Natural killer cell (primary cell): ENCODE measurements at regions not wholly inside any gene's neighbourhood (a gene's known extent, or its start where the extent isn't known, plus 50 kb on each side); places are given as distances from the start of the nearest gene placed in this dataset.

Experiments used
- ATAC-seq, 3 donors: fragments of 150-1000 bp in 2 of 3; fragments of 200-7000 bp in 1 of 3; cut with Tn5 transposase; 1 replicate in 1 of 3; 2 replicates in 2 of 3; pipeline ENCODE4 v1.10.0; 2021; ENCODE audit warnings: mild to moderate bottlenecking in 2 of 3, moderate library complexity in 2 of 3
- DNase-seq, 2 donors: peaks; one replicate each; pipeline versions ENCODE4 v3.0.0 to v3.0.0-alpha.2; 2013 to 2021; ENCODE audit warnings: mixed read lengths in 1 of 2
- H3K27ac ChIP-seq: one replicate; pipeline ENCODE4 v1.5.1; 2013; ENCODE audit warnings: mild to moderate bottlenecking, low read length
- H3K27me3 ChIP-seq: one replicate; pipeline ENCODE4 v1.6.1; 2013; ENCODE audit warnings: low read length; ENCODE audit not compliant: control insufficient read depth, insufficient read depth
- H3K36me3 ChIP-seq: one replicate; pipeline ENCODE4 v1.6.1; 2013; ENCODE audit warnings: low read length; ENCODE audit not compliant: control insufficient read depth, insufficient read depth
- H3K4me1 ChIP-seq: one replicate; pipeline ENCODE4 v1.6.1; 2013; ENCODE audit warnings: low read length; ENCODE audit not compliant: control insufficient read depth, insufficient read depth
- H3K4me3 ChIP-seq: one replicate; pipeline ENCODE4 v1.5.1; 2013; ENCODE audit warnings: low read length
- H3K9me3 ChIP-seq: one replicate; pipeline ENCODE4 v1.6.1; 2013; ENCODE audit warnings: low read length; ENCODE audit not compliant: control insufficient read depth, insufficient read depth
- H3K27ac Mint-ChIP-seq, 2 donors: one replicate each; pipeline ENCODE4 v1.8.0; 2022; ENCODE audit warnings: mild to moderate bottlenecking in 2 of 2, mixed read lengths in 2 of 2, moderate library complexity in 1 of 2
- H3K27me3 Mint-ChIP-seq, 2 donors: one replicate each; pipeline ENCODE4 v1.8.0; 2022; ENCODE audit warnings: low read depth in 2 of 2, mixed read lengths in 2 of 2
- H3K36me3 Mint-ChIP-seq: one replicate; pipeline ENCODE4 v1.8.0; 2022; ENCODE audit warnings: mixed read lengths
- H3K4me1 Mint-ChIP-seq, 2 donors: one replicate each; pipeline ENCODE4 v1.8.0; 2022; ENCODE audit warnings: mixed read lengths in 2 of 2
- H3K4me3 Mint-ChIP-seq: one replicate; pipeline ENCODE4 v1.8.0; 2022; ENCODE audit warnings: mild to moderate bottlenecking, moderate library complexity, mixed read lengths
- H3K9me3 Mint-ChIP-seq, 2 donors: one replicate each; pipeline ENCODE4 v1.8.0; 2022; ENCODE audit warnings: mixed read lengths in 2 of 2
- WGBS: methylation state at CpG from one replicate; pipeline ENCODE4 v1.1.7; 2013; ENCODE audit warnings: missing lambda C conversion rate; ENCODE audit not compliant: insufficient coverage; 5-methylcytosine and 5-hydroxymethylcytosine counted together
- intact Hi-C: fragments of 100-400 bp; cut with micrococcal nuclease; formaldehyde crosslinking; loops from one replicate; pipeline ENCODE4 v1.14.2; 2022
- TF ChIP-seq, protein P1 (sequence below): fragments of 200-600 bp; IDR thresholded peaks from one replicate; pipeline ENCODE4 v1.8.0; 2022; ENCODE audit warnings: antibody characterized with exemption

DNA sequence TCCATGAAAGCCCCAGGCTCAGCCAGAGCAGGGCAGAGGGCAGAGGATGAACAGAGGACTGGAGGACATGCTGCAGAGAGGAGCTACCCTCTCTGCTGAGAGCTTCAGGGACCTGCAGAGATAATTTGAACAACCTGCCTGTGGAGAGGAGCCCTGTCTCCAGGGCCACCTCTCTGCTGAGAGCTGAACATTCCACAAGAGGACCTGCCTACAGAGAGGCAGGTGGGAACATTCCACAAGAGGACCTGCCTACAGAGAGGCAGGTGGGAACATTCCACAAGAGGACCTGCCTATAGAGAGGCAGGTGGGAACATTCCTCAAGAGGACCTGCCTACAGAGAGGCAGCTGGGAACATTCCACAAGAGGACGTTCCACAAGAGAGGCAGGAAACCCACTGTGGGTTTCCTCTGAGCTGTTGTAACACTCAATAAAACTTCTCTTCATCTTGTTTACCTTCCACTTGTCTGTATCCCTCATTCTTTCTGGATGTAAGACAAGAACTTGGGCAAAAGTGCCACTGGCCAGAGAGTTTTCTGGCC lies 551.9 kb upstream of the CA10 start:
- Histone ChIP-seq H3K27ac (no peak overlapping the region), H3K9me3 (no peaks in the 10 kb centered on the region), H3K36me3 (no peaks in the 10 kb centered on the region), H3K27me3 (no peaks in the 10 kb centered on the region), H3K4me3 (no peak overlapping the region), H3K4me1 (no peaks in the 10 kb centered on the region)
- DNase-seq, result no peak
- no peaks in the 10 kb centered on the region for H3K27me3 Mint-ChIP-seq
- WGBS, result 0% methylated on average over 1 of the region's 1 CpG
- no peak overlapping the region for H3K27ac Mint-ChIP-seq
- H3K36me3 Mint-ChIP-seq, result no peaks in the 10 kb centered on the region
- H3K4me1 Mint-ChIP-seq, result no peaks in the 10 kb centered on the region
- intact Hi-C loops, result no loop called here
- no peak for ATAC-seq
- H3K9me3 Mint-ChIP-seq, result peaks cover 15% of the 10 kb centered on the region in 2 donors
- H3K4me3 Mint-ChIP-seq, result no peak overlapping the region
- TF ChIP-seq, protein P1, sequence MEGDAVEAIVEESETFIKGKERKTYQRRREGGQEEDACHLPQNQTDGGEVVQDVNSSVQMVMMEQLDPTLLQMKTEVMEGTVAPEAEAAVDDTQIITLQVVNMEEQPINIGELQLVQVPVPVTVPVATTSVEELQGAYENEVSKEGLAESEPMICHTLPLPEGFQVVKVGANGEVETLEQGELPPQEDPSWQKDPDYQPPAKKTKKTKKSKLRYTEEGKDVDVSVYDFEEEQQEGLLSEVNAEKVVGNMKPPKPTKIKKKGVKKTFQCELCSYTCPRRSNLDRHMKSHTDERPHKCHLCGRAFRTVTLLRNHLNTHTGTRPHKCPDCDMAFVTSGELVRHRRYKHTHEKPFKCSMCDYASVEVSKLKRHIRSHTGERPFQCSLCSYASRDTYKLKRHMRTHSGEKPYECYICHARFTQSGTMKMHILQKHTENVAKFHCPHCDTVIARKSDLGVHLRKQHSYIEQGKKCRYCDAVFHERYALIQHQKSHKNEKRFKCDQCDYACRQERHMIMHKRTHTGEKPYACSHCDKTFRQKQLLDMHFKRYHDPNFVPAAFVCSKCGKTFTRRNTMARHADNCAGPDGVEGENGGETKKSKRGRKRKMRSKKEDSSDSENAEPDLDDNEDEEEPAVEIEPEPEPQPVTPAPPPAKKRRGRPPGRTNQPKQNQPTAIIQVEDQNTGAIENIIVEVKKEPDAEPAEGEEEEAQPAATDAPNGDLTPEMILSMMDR, result no peak

DNA sequence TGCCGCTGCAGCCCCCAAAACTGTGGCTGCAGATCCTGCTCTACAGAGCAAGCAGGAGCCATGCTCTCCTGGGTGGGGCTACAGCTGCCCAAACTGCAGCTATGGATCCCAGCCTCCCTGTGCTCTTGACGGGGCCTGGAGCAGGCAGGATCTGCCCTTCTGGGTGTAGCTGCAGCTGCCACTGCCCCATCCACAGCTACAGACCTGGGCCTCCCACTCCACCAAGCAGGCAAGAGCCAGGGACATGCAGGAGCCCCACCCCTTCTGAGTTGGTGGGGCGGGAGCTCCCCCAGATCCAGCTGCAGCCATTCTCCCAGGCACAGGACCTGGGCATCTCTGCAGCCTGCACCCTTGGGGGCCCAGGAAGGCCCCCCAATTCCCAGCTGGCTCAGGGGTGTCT lies 551.2 kb upstream of the CA10 start:
- Mint-ChIP-seq H3K9me3 (peaks cover 15% of the 10 kb centered on the region in 2 donors), H3K27me3 (no peaks in the 10 kb centered on the region), H3K27ac (no peak overlapping the region), H3K4me1 (no peaks in the 10 kb centered on the region), H3K4me3 (no peak overlapping the region), H3K36me3 (no peaks in the 10 kb centered on the region)
- Histone ChIP-seq H3K4me3 (no peak overlapping the region), H3K27ac (no peak overlapping the region), H3K27me3 (no peaks in the 10 kb centered on the region), H3K4me1 (no peaks in the 10 kb centered on the region), H3K36me3 (no peaks in the 10 kb centered on the region), H3K9me3 (no peaks in the 10 kb centered on the region)
- ATAC-seq (no peak), DNase-seq (no peak)
- 75% methylated on average over 3 of the region's 3 CpGs for WGBS
- TF ChIP-seq, protein P1, result no peak
- intact Hi-C loops, result no loop called here

DNA sequence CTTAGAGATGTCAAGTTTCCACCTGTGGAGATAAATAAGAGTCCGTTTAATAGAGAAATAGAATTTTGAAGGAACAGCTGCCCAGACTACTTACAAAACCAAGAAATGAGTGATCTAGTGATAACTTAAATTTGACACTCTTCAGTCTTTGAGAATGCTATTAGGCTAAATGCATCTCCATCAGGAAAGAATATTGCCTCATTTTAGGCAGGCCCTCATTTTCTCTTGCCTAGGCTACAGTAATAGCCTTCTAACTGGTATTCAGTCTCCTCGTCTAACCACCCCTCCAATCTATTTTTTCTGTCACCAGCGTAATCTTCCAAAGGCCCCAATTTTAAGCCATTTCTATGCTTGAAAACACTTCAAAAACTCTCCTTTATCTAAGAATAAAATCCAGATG lies 537.8 kb upstream of the CA10 start:
- TF ChIP-seq, protein P1, result no peak
- Mint-ChIP-seq H3K36me3 (no peaks in the 10 kb centered on the region), H3K27ac (no peak overlapping the region), H3K9me3 (peaks cover 17 to 19% of the 10 kb centered on the region in 2 donors), H3K27me3 (no peaks in the 10 kb centered on the region), H3K4me1 (no peaks in the 10 kb centered on the region), H3K4me3 (no peak overlapping the region)
- no peak overlapping the region for H3K4me3 ChIP-seq
- H3K9me3 ChIP-seq, result no peaks in the 10 kb centered on the region
- DNase-seq, result no peak
- WGBS, result 89% methylated on average over 2 of the region's 3 CpGs
- no peaks in the 10 kb centered on the region for H3K36me3 ChIP-seq
- no peaks in the 10 kb centered on the region for H3K27me3 ChIP-seq
- no peak overlapping the region for H3K27ac ChIP-seq
- no peaks in the 10 kb centered on the region for H3K4me1 ChIP-seq
- no peak for ATAC-seq
- intact Hi-C loops, result no loop called here

DNA sequence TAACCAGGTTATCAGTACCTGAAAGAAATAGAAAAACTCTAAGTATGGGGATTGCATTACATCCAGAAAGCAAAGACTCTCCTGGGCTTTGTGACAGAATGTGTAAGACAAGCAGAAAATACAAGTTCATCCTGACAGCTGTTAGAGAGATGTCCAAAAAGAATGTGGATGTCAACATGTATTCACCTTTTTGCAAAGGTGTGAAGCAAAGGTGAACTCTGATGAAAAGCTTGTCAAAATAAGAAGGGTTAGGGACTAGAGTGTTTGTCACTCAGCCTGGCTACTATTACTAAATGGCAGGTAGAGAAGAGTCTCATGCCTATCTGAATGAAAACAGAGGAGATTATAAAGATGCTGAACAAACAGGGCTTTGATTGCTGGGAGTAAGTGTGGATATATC lies 527.6 kb upstream of the CA10 start:
- no peaks in the 10 kb centered on the region for H3K27me3 ChIP-seq
- H3K9me3 ChIP-seq, result no peaks in the 10 kb centered on the region
- H3K27ac ChIP-seq, result no peak overlapping the region
- no peak for DNase-seq
- Mint-ChIP-seq H3K27ac (no peak overlapping the region), H3K27me3 (no peaks in the 10 kb centered on the region), H3K4me3 (no peak overlapping the region), H3K36me3 (peaks cover 5% of the 10 kb centered on the region), H3K4me1 (no peaks in the 10 kb centered on the region), H3K9me3 (peaks cover 12 to 26% of the 10 kb centered on the region in 2 donors)
- TF ChIP-seq, protein P1, result no peak
- intact Hi-C loops, result no loop called here
- ATAC-seq, result no peak
- H3K4me3 ChIP-seq, result no peak overlapping the region
- no peaks in the 10 kb centered on the region for H3K4me1 ChIP-seq
- no peaks in the 10 kb centered on the region for H3K36me3 ChIP-seq
